Fibroblast of lung (primary cell): ENCODE measurements at regions not wholly inside any gene's neighbourhood (a gene's known extent, or its start where the extent isn't known, plus 50 kb on each side); places are given as distances from the start of the nearest gene placed in this dataset.

Experiments used
- CTCF ChIP-seq, 2 donors: IDR thresholded peaks in 1 of 2; conservative IDR thresholded peaks in 1 of 2; 1 replicate in 1 of 2; 2 replicates in 1 of 2; pipeline ENCODE4 v1.5.1; 2011 to 2012; ENCODE audit warnings: low read length in 2 of 2, control low read depth in 1 of 2, inconsistent platforms in 1 of 2, low read depth in 1 of 2, mild to moderate bottlenecking in 1 of 2
- EZH2 ChIP-seq: IDR thresholded peaks from 2 replicates; pipeline ENCODE4 v1.5.1; 2012; ENCODE audit warnings: low read length, control low read depth, mild to moderate bottlenecking; ENCODE audit errors: missing control alignments

- TF ChIP-seq EZH2 (no peak), CTCF (conservative IDR thresholded peaks at IDR 0.05 in 1 of 2, IDR thresholded peaks at IDR 0.05 in 1 of 2; ENCODE audit: low read depth in 1 of 2, low read length in 2 of 2) (no peak)
These were observed 70.4 kb upstream of the ACTRT2 start for GRCh38 chr1:2950926-2951305.
